ENCODE measurements at regions not wholly inside any gene's neighbourhood (a gene's known extent, or its start where the extent isn't known, plus 50 kb on each side); places are given as distances from the start of the nearest gene placed in this dataset.

DNA sequence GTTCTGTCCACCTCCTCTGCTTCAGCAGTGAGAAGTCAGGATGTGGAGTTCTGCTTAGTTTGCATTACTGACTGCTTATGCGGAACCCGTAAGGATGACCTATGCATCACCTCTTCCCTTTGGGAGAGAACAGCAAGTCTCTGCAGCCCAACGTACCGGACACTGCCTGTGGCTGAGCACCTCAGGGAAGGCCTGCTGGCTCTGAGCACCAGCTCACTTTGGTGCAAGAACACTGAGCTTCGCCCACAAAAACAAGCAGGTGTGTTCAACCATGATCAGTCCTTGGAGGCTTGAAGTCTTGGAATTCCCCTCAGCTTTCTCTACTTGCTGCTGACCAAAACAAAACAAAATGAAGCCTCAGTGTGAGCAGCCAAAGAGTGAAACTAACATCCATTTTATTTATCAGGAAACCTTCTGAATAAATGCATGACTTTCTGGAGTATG is 52.7 kb upstream of the NCK2 start:
- Histone ChIP-seq H3K27ac (ENCODE audit: low read length) (no peak overlapping the region), H3K27me3 (ENCODE audit: control insufficient read depth, insufficient read depth, low read length) (no peaks in the 10 kb centered on the region), H3K4me1 (ENCODE audit: control insufficient read depth, insufficient read depth, low read length) (no peaks in the 10 kb centered on the region), H3K9me3 (ENCODE audit: control insufficient read depth, low read depth, low read length) (no peaks in the 10 kb centered on the region), H3K36me3 (ENCODE audit: control insufficient read depth, insufficient read depth, low read length) (no peaks in the 10 kb centered on the region), H3K4me3 (ENCODE audit: low read length) (no peak overlapping the region)
- WGBS (ENCODE audit: insufficient coverage, low lambda C conversion rate): no CpG with 5 or more reads among the region's 5 CpGs
- no peak for DNase-seq

DNA sequence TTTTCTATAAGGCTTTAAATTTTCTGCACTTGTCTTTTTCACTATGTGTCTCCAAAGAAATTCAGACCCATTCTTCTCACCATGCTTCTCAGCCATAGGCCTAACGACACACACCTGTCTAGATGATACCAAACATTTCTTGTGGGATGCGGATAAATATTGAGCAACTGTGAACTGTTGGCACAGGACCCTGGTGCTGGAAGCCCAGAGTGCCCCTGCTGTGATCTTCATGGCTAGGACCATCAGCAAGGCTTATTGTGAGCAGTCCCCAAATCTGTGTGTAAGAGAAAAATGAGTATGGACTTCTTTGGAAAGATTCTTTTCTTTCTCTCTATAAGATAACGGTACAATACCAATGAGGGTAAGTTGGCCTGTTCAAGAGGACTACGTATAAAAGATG is 54.1 kb upstream of the NCK2 start:
- no peaks in the 10 kb centered on the region for H3K9me3 ChIP-seq (ENCODE audit: control insufficient read depth, low read depth, low read length)
- DNase-seq: no peak

DNA sequence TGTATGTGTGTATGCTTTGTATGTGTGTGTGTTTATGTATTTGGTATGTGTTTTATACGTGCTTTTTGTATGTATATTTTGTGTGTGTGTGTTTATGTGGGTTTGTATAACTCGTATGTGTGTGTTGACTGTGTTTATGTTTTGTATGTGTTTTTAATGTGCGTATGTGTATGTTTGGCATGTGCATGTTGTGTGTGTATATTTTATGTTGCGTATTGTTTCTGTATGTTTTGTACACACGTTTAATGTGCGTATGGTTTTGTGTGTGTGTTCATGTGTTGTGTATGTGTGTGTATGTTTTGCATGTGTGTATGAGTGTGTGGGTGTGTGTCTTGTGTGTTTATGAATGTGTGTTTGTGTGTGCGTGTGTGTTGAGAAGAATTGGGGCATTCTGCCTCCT is 55.2 kb upstream of the NCK2 start:
- WGBS (ENCODE audit: insufficient coverage, low lambda C conversion rate): 100% methylated on average over 1 of the region's 7 CpGs
- Histone ChIP-seq H3K27me3 (ENCODE audit: control insufficient read depth, insufficient read depth, low read length) (no peaks in the 10 kb centered on the region), H3K9me3 (ENCODE audit: control insufficient read depth, low read depth, low read length) (no peaks in the 10 kb centered on the region), H3K4me3 (ENCODE audit: low read length) (no peak overlapping the region), H3K4me1 (ENCODE audit: control insufficient read depth, insufficient read depth, low read length) (no peaks in the 10 kb centered on the region), H3K27ac (ENCODE audit: low read length) (no peak overlapping the region), H3K36me3 (ENCODE audit: control insufficient read depth, insufficient read depth, low read length) (no peaks in the 10 kb centered on the region)
- no peak for DNase-seq

More for the DNA sequence above, 54.1 kb upstream of the NCK2 start:
- H3K4me3 ChIP-seq (ENCODE audit: low read length): no peak overlapping the region
- H3K27me3 ChIP-seq (ENCODE audit: control insufficient read depth, insufficient read depth, low read length): no peaks in the 10 kb centered on the region
- no peaks in the 10 kb centered on the region for H3K36me3 ChIP-seq (ENCODE audit: control insufficient read depth, insufficient read depth, low read length)
- WGBS (ENCODE audit: insufficient coverage, low lambda C conversion rate): 80% methylated on average over 1 of the region's 4 CpGs
- H3K4me1 ChIP-seq (ENCODE audit: control insufficient read depth, insufficient read depth, low read length): no peaks in the 10 kb centered on the region
- no peak overlapping the region for H3K27ac ChIP-seq (ENCODE audit: low read length)

DNA sequence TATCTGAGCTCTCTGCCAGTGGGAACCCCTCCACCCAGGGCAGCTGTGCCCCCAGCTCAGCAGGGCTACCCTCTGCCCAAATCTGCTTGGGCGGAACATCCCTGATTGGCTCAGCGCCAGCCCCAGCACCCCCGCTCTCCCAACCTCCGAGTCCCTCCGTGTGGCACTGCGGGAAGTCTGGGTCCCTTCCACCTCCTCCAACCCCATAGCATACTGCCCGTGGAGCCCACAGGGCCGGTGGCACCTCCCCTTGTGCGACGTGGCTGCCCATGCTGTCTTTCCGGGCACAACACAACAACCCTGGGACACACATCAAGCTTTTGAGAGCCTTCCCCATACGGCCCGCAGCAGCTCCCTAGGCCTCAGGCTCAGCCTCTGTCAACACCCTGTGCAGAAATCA is 55.8 kb upstream of the NCK2 start:
- Histone ChIP-seq H3K4me3 (ENCODE audit: low read length) (no peak overlapping the region), H3K9me3 (ENCODE audit: control insufficient read depth, low read depth, low read length) (no peaks in the 10 kb centered on the region), H3K27me3 (ENCODE audit: control insufficient read depth, insufficient read depth, low read length) (no peaks in the 10 kb centered on the region), H3K27ac (ENCODE audit: low read length) (no peak overlapping the region), H3K4me1 (ENCODE audit: control insufficient read depth, insufficient read depth, low read length) (no peaks in the 10 kb centered on the region), H3K36me3 (ENCODE audit: control insufficient read depth, insufficient read depth, low read length) (no peaks in the 10 kb centered on the region)
- DNase-seq: no peak
- WGBS (ENCODE audit: insufficient coverage, low lambda C conversion rate): no CpG with 5 or more reads among the region's 13 CpGs

DNA sequence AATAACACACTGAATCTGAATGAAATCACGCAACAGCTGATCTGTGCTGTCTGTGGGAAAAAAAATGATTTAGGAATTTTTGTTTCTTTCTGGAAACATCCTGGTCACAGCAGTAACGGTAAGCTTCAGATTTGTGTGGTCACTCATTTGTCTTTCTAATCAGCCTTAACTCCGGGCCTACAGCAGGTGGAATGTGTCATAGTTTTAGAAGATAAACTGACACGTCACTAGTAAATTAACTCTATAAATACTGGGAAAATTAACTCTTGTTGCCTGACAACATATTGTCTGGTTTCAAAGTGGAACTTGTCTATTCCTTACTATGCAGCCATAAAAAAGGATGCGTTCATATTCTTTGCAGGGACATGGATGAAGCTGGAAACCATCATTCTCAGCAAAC is 58.1 kb upstream of the NCK2 start:
- 80% methylated on average over 1 of the region's 5 CpGs for WGBS (ENCODE audit: insufficient coverage, low lambda C conversion rate)
- H3K27me3 ChIP-seq (ENCODE audit: control insufficient read depth, insufficient read depth, low read length): no peaks in the 10 kb centered on the region

DNA sequence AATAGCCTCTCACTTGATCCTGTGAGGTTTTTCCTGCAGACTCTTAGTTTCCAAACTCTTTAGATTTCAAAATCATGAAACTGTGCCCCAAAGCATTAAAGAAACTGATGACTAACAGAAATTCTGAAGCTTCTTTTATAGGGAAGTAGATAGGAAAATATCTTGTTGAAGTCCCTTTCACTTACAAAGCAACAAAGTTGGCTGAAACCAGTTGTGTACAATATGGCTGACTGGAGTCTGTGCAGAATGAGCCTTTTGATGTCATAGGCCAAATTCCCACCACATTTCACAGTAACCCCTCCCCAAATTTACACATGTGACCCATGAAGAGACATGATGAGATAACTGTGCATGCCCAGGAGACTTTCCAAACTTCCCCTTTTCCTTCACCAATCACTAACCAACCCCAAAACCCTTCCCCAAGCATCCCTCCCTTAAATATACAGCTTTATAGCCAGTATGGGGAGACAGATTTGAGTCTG is 61.7 kb upstream of the NCK2 start:
- no peaks in the 10 kb centered on the region for H3K4me1 ChIP-seq (ENCODE audit: control insufficient read depth, insufficient read depth, low read length)
- no peaks in the 10 kb centered on the region for H3K36me3 ChIP-seq (ENCODE audit: control insufficient read depth, insufficient read depth, low read length)
- H3K27me3 ChIP-seq (ENCODE audit: control insufficient read depth, insufficient read depth, low read length): no peaks in the 10 kb centered on the region
- no peak overlapping the region for H3K4me3 ChIP-seq (ENCODE audit: low read length)
- no peak for DNase-seq
- H3K9me3 ChIP-seq (ENCODE audit: control insufficient read depth, low read depth, low read length): no peaks in the 10 kb centered on the region
- no peak overlapping the region for H3K27ac ChIP-seq (ENCODE audit: low read length)

More for the DNA sequence above, 58.1 kb upstream of the NCK2 start:
- H3K27ac ChIP-seq (ENCODE audit: low read length): no peak overlapping the region
- H3K9me3 ChIP-seq (ENCODE audit: control insufficient read depth, low read depth, low read length): no peaks in the 10 kb centered on the region
- DNase-seq: no peak
- H3K36me3 ChIP-seq (ENCODE audit: control insufficient read depth, insufficient read depth, low read length): no peaks in the 10 kb centered on the region
- H3K4me1 ChIP-seq (ENCODE audit: control insufficient read depth, insufficient read depth, low read length): no peaks in the 10 kb centered on the region
- no peak overlapping the region for H3K4me3 ChIP-seq (ENCODE audit: low read length)

DNA sequence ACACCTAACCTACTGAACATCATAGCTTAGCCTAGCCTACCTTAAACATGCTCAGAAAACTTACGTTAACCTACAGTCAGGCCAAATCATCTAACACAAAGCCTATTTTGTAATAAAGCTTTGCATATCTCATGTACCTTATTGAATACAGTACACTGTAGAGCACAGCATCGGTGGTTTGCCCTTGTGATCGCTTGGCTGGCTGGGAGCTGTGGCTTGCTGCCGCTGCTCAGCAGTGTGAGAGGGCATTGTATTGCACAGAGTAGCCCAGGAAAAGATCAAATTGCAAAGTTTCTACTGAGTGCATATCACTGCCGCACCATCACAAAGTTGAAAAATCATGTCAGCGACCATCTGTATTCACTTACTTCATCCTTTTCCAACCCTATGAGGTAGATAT is 62.3 kb upstream of the NCK2 start:
- Histone ChIP-seq H3K36me3 (ENCODE audit: control insufficient read depth, insufficient read depth, low read length) (no peaks in the 10 kb centered on the region), H3K27me3 (ENCODE audit: control insufficient read depth, insufficient read depth, low read length) (no peaks in the 10 kb centered on the region), H3K4me1 (ENCODE audit: control insufficient read depth, insufficient read depth, low read length) (no peaks in the 10 kb centered on the region), H3K4me3 (ENCODE audit: low read length) (no peak overlapping the region), H3K9me3 (ENCODE audit: control insufficient read depth, low read depth, low read length) (no peaks in the 10 kb centered on the region), H3K27ac (ENCODE audit: low read length) (no peak overlapping the region)
- DNase-seq: no peak
- whole genome bisulfite sequencing (ENCODE audit: insufficient coverage, low lambda C conversion rate): no CpG with 5 or more reads among the region's 6 CpGs

DNA sequence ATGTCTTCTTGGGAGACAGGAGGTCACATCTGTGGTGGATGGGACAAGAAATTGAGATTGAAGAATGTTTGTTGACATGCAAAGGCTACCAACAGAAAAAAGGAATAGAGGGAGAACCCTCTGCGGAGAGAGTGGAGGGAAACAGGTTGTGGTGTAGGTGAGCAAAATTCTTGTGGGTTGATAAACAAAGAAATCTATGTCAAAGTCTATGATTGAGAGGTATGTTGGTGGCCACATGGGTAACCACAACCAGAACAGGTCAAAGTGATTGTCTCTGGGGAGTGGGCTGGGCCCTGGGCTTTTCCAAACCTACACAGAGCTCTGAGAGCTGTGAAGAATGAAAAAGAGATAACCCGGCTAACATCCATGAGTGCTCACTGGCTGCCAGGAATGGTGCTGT is 62.8 kb upstream of the NCK2 start:
- Histone ChIP-seq H3K27ac (ENCODE audit: low read length) (no peak overlapping the region), H3K4me1 (ENCODE audit: control insufficient read depth, insufficient read depth, low read length) (no peaks in the 10 kb centered on the region), H3K27me3 (ENCODE audit: control insufficient read depth, insufficient read depth, low read length) (no peaks in the 10 kb centered on the region), H3K4me3 (ENCODE audit: low read length) (no peak overlapping the region), H3K9me3 (ENCODE audit: control insufficient read depth, low read depth, low read length) (no peaks in the 10 kb centered on the region), H3K36me3 (ENCODE audit: control insufficient read depth, insufficient read depth, low read length) (no peaks in the 10 kb centered on the region)
- WGBS (ENCODE audit: insufficient coverage, low lambda C conversion rate): 90% methylated on average over 1 of the region's 2 CpGs
- no peak for DNase-seq

DNA sequence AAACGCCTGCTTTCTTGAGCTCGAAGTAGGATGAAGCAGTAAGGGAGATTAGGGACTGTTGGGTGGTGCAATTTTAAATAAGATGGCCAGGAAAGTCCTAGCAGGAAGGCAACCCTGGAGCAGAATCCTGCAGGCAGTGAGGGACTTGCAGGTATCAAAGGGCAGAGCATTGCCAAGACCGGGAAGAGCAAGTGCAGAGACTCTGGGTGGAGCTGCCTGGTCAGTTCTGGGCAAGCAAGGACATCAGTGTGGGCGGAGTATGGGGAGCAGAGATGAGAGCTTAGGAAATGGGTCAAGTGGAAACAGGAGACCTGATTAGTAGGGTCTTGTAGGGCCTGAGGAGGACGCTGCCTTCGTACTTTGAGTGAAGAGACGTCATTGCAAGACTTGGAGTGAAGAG is 64.4 kb upstream of the NCK2 start:
- DNase-seq: peak in 1 of 2 donors; percentile 16
- Histone ChIP-seq H3K4me1 (ENCODE audit: control insufficient read depth, insufficient read depth, low read length) (no peaks in the 10 kb centered on the region), H3K4me3 (ENCODE audit: low read length) (no peak overlapping the region), H3K9me3 (ENCODE audit: control insufficient read depth, low read depth, low read length) (no peaks in the 10 kb centered on the region), H3K27ac (ENCODE audit: low read length) (no peak overlapping the region), H3K27me3 (ENCODE audit: control insufficient read depth, insufficient read depth, low read length) (no peaks in the 10 kb centered on the region), H3K36me3 (ENCODE audit: control insufficient read depth, insufficient read depth, low read length) (no peaks in the 10 kb centered on the region)
- 45% methylated on average over 2 of the region's 7 CpGs for WGBS (ENCODE audit: insufficient coverage, low lambda C conversion rate)

DNA sequence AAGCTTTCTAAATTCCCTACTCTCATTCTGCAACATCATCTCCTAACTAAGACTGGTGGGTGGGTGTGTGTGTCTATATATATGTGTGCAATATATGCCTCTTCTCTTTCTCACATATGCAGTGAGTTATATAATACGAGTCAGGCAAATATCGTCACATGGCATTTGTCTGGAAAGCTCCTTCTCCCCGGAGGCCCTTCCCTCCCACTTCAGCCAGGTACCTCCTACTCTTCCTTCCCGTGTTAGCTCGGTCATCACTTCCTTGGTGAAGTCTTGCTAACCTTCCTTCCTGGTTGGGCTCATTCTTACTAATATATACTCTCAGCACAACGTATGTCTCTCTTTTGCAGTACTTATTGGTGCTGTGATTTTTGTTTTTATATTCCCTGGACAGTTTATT is 66.4 kb upstream of the NCK2 start:
- no peak for DNase-seq
- Histone ChIP-seq H3K27me3 (ENCODE audit: control insufficient read depth, insufficient read depth, low read length) (no peaks in the 10 kb centered on the region), H3K36me3 (ENCODE audit: control insufficient read depth, insufficient read depth, low read length) (no peaks in the 10 kb centered on the region), H3K9me3 (ENCODE audit: control insufficient read depth, low read depth, low read length) (no peaks in the 10 kb centered on the region), H3K4me3 (ENCODE audit: low read length) (no peak overlapping the region), H3K27ac (ENCODE audit: low read length) (no peak overlapping the region), H3K4me1 (ENCODE audit: control insufficient read depth, insufficient read depth, low read length) (no peaks in the 10 kb centered on the region)
- WGBS (ENCODE audit: insufficient coverage, low lambda C conversion rate): 94% methylated on average over 6 of the region's 6 CpGs

DNA sequence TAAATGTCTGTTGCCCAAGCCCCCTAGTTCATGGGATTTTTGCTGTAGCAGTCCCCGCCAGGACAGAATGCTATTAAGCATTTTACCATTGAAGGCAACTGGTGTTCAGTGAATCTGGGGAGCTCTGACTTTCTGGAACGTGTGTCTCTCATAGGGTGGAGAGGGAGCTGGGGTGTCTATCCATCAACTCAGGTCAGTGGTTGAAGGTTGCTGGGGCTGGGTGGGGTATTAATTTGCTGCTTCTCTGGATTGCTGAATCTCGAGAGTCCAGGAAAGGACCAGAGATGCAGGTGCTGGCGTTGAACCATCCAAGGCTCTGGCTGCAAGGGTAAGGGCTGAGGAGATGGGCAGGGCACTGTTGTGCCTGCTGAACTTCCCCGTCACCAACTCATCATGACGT is 66.8 kb upstream of the NCK2 start:
- no peaks in the 10 kb centered on the region for H3K9me3 ChIP-seq (ENCODE audit: control insufficient read depth, low read depth, low read length)
- no peaks in the 10 kb centered on the region for H3K36me3 ChIP-seq (ENCODE audit: control insufficient read depth, insufficient read depth, low read length)
- H3K27me3 ChIP-seq (ENCODE audit: control insufficient read depth, insufficient read depth, low read length): no peaks in the 10 kb centered on the region
- H3K4me3 ChIP-seq (ENCODE audit: low read length): no peak overlapping the region
- no CpG with 5 or more reads among the region's 6 CpGs for WGBS (ENCODE audit: insufficient coverage, low lambda C conversion rate)
- no peak overlapping the region for H3K27ac ChIP-seq (ENCODE audit: low read length)
- DNase-seq: no peak
- no peaks in the 10 kb centered on the region for H3K4me1 ChIP-seq (ENCODE audit: control insufficient read depth, insufficient read depth, low read length)
